GM12891 (cell line): ENCODE measurements at regions not wholly inside any gene's neighbourhood (a gene's known extent, or its start where the extent isn't known, plus 50 kb on each side); places are given as distances from the start of the nearest gene placed in this dataset.

ENCODE experiments used
- POLR2A ChIP-seq: IDR thresholded peaks from 2 replicates; pipeline ENCODE4 v1.6.1; 2011; ENCODE audit warnings: low read depth, low read length, control low read depth
- POLR2AphosphoS5 ChIP-seq: IDR thresholded peaks from 2 replicates; pipeline ENCODE4 v1.6.1; 2011; ENCODE audit warnings: low read depth, low read length, control low read depth

GRCh38 chr15:60221356-60221755, 176.4 kb downstream of the ANXA2 start:
- TF ChIP-seq POLR2AphosphoS5: no peak
- TF ChIP-seq POLR2A: no peak
